Right lobe of liver (tissue), 4 donors: ENCODE measurements at regions not wholly inside any gene's neighbourhood (a gene's known extent, or its start where the extent isn't known, plus 50 kb on each side); places are given as distances from the start of the nearest gene placed in this dataset.

Experiments used
- POLR2A ChIP-seq: fragments of 450-650 bp; IDR thresholded peaks from one replicate; pipeline ENCODE4 v1.6.1; 2017; ENCODE audit warnings: antibody characterized with exemption, mild to moderate bottlenecking
- TF ChIP-seq, protein P1 (sequence below), 4 donors: fragments of 200-600 bp in 3 of 4; fragments of 450-650 bp in 1 of 4; IDR thresholded peaks; one replicate each; pipeline versions ENCODE4 v1.5.1 to v1.8.0; 2016 to 2022; ENCODE audit warnings: antibody characterized with exemption in 4 of 4, mild to moderate bottlenecking in 2 of 4
- donor health status: DM: no; HTN: no; CAD: no.
- donor health status: DM: no; HTN: no; CAD: no.
- donor health status: DM: no; HTN: yes; CAD: no.

DNA sequence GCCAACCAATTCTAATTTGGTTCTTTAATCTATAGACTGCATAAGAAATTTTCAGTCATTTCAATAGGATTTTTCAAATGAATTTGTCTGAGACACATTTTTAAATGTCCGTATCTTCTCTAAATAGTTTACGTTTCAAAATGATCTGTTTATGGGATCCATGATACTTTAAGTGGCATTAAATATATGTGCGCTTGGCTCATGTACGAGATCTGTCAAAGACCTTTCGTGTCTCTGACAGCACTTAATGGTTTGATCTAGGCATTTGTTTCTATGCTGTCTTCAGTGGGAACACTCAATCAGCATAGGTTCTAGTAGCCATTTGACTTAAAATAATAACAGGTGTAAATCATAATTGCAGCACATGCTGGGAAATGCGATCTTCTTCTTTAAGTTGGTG, 731.0 kb downstream of the CENPC start:
- TF ChIP-seq POLR2A = no peak
- TF ChIP-seq, protein P1, sequence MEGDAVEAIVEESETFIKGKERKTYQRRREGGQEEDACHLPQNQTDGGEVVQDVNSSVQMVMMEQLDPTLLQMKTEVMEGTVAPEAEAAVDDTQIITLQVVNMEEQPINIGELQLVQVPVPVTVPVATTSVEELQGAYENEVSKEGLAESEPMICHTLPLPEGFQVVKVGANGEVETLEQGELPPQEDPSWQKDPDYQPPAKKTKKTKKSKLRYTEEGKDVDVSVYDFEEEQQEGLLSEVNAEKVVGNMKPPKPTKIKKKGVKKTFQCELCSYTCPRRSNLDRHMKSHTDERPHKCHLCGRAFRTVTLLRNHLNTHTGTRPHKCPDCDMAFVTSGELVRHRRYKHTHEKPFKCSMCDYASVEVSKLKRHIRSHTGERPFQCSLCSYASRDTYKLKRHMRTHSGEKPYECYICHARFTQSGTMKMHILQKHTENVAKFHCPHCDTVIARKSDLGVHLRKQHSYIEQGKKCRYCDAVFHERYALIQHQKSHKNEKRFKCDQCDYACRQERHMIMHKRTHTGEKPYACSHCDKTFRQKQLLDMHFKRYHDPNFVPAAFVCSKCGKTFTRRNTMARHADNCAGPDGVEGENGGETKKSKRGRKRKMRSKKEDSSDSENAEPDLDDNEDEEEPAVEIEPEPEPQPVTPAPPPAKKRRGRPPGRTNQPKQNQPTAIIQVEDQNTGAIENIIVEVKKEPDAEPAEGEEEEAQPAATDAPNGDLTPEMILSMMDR (IDR thresholded peaks at IDR 0.05) = no peak
